Mesendoderm (in vitro differentiated cells): ENCODE measurements at regions not wholly inside any gene's neighbourhood (a gene's known extent, or its start where the extent isn't known, plus 50 kb on each side); places are given as distances from the start of the nearest gene placed in this dataset.

Experiments
- DNase-seq: peaks from one replicate; pipeline ENCODE4 v3.0.0; 2013
- H2AK5ac ChIP-seq: 2 replicates; pipeline ENCODE4 v1.6.1; 2013; ENCODE audit warnings: low read length, inconsistent platforms
- H2BK120ac ChIP-seq: 2 replicates; pipeline ENCODE4 v1.6.1; 2013; ENCODE audit warnings: low read depth, mild to moderate bottlenecking, low read length, moderate library complexity, mixed read lengths
- H2BK15ac ChIP-seq: replicated peaks from 2 replicates; pipeline ENCODE4 v1.6.1; 2013; ENCODE audit warnings: low read depth, mild to moderate bottlenecking, moderate library complexity
- H2BK5ac ChIP-seq: 2 replicates; pipeline ENCODE4 v1.6.1; 2013; ENCODE audit warnings: low read length, inconsistent platforms
- H3K18ac ChIP-seq: 2 replicates; pipeline ENCODE4 v1.6.1; 2013; ENCODE audit warnings: mild to moderate bottlenecking, low read length, mixed read lengths
- H3K23ac ChIP-seq: one replicate; pipeline ENCODE4 v1.6.1; 2013; ENCODE audit warnings: low read length
- H3K27ac ChIP-seq: 2 replicates; pipeline ENCODE4 v1.5.1; 2013; ENCODE audit warnings: low read depth, mild to moderate bottlenecking, inconsistent platforms, low read length, moderate library complexity
- H3K27me3 ChIP-seq: 2 replicates; pipeline ENCODE4 v1.6.1; 2013; ENCODE audit warnings: low read length, control low read depth, mild to moderate bottlenecking, inconsistent platforms; ENCODE audit not compliant: insufficient read depth, poor library complexity
- H3K36me3 ChIP-seq: 2 replicates; pipeline ENCODE4 v1.6.1; 2013; ENCODE audit warnings: low read length, inconsistent platforms; ENCODE audit not compliant: control insufficient read depth, insufficient read depth
- H3K4ac ChIP-seq: one replicate; pipeline ENCODE4 v1.6.1; 2013; ENCODE audit warnings: low read depth, mild to moderate bottlenecking, low read length, moderate library complexity
- H3K4me1 ChIP-seq: 2 replicates; pipeline ENCODE4 v1.6.1; 2013; ENCODE audit warnings: low read depth, low read length, inconsistent platforms; ENCODE audit not compliant: control insufficient read depth
- H3K4me2 ChIP-seq: 2 replicates; pipeline ENCODE4 v1.6.1; 2013; ENCODE audit warnings: low read length
- H3K4me3 ChIP-seq: 2 replicates; pipeline ENCODE4 v1.5.1; 2013; ENCODE audit warnings: mild to moderate bottlenecking, low read length
- H3K56ac ChIP-seq: one replicate; pipeline ENCODE4 v1.6.1; 2013; ENCODE audit warnings: low read length
- H3K79me1 ChIP-seq: 2 replicates; pipeline ENCODE4 v1.6.1; 2013; ENCODE audit warnings: low read length, inconsistent platforms
- H3K79me2 ChIP-seq: 2 replicates; pipeline ENCODE4 v1.6.1; 2013; ENCODE audit warnings: mild to moderate bottlenecking, low read length; ENCODE audit not compliant: control insufficient read depth, insufficient read depth
- H3K9ac ChIP-seq: 2 replicates; pipeline ENCODE4 v1.6.1; 2013; ENCODE audit warnings: low read length, inconsistent platforms
- H4K5ac ChIP-seq: one replicate; pipeline ENCODE4 v1.6.1; 2013; ENCODE audit warnings: low read length
- H4K8ac ChIP-seq: one replicate; pipeline ENCODE4 v1.6.1; 2013; ENCODE audit warnings: low read depth, mild to moderate bottlenecking, control low read depth, low read length, moderate library complexity
- WGBS: extraction: QIAGEN DNeasy Blood & Tissue Kit; methylation state at CpG from one replicate; pipeline ENCODE4 v1.1.7; 2013; ENCODE audit warnings: low lambda C conversion rate, missing lambda C conversion rate; ENCODE audit not compliant: insufficient coverage; ENCODE audit errors: extremely low coverage; 5-methylcytosine and 5-hydroxymethylcytosine counted together

GRCh38 chr1:81703756-81704463 is 96.8 kb upstream of the ADGRL2 start:
- Histone ChIP-seq H4K5ac (no peak overlapping the region), H3K79me1 (no peaks in the 10 kb centered on the region), H4K8ac (no peak overlapping the region), H3K4me1 (peaks cover 3% of the 10 kb centered on the region), H3K23ac (no peak overlapping the region), H3K9ac (no peak overlapping the region), H2BK5ac (no peak overlapping the region), H2BK120ac (no peak overlapping the region), H3K4ac (no peak overlapping the region), H3K36me3 (no peaks in the 10 kb centered on the region), H3K27me3 (no peaks in the 10 kb centered on the region), H3K18ac (no peak overlapping the region), H2BK15ac (no peak overlapping the region), H3K79me2 (no peaks in the 10 kb centered on the region), H3K4me3 (no peak overlapping the region), H3K4me2 (no peak overlapping the region), H2AK5ac (no peak overlapping the region), H3K27ac (no peak overlapping the region), H3K56ac (no peak overlapping the region)
- peak; percentile 35 for DNase-seq
- WGBS: no CpG with 5 or more reads among the region's 5 CpGs

GRCh38 chr1:81703391-81703755 is 97.4 kb upstream of the ADGRL2 start:
- Histone ChIP-seq H3K56ac (no peak overlapping the region), H3K79me2 (no peaks in the 10 kb centered on the region), H3K9ac (no peak overlapping the region), H3K4ac (no peak overlapping the region), H4K8ac (no peak overlapping the region), H3K4me1 (peaks cover 3% of the 10 kb centered on the region), H3K27ac (no peak overlapping the region), H3K18ac (no peak overlapping the region), H2BK120ac (no peak overlapping the region), H3K23ac (no peak overlapping the region), H3K36me3 (no peaks in the 10 kb centered on the region), H3K27me3 (no peaks in the 10 kb centered on the region), H2AK5ac (no peak overlapping the region), H4K5ac (no peak overlapping the region), H3K79me1 (no peaks in the 10 kb centered on the region), H2BK15ac (no peak overlapping the region), H3K4me2 (no peak overlapping the region), H2BK5ac (no peak overlapping the region), H3K4me3 (no peak overlapping the region)
- WGBS: no CpG with 5 or more reads among the region's 3 CpGs
- DNase-seq: no peak

- Histone ChIP-seq H3K4me1 (peaks cover 3% of the 10 kb centered on the region), H3K27me3 (no peaks in the 10 kb centered on the region), H2BK120ac (no peak overlapping the region), H2BK15ac (no peak overlapping the region), H3K79me2 (no peaks in the 10 kb centered on the region), H2AK5ac (no peak overlapping the region), H3K4me3 (no peak overlapping the region), H3K18ac (no peak overlapping the region), H4K8ac (no peak overlapping the region), H3K36me3 (no peaks in the 10 kb centered on the region), H3K9ac (no peak overlapping the region), H3K4ac (no peak overlapping the region), H3K79me1 (no peaks in the 10 kb centered on the region), H3K23ac (no peak overlapping the region), H3K56ac (no peak overlapping the region), H3K27ac (no peak overlapping the region), H4K5ac (no peak overlapping the region), H3K4me2 (no peak overlapping the region), H2BK5ac (no peak overlapping the region)
- no peak for DNase-seq
- WGBS: no CpG with 5 or more reads among the region's 4 CpGs
These were observed 97.8 kb upstream of the ADGRL2 start for GRCh38 chr1:81702903-81703302.

GRCh38 chr1:81702079-81702715 is 98.5 kb upstream of the ADGRL2 start:
- Histone ChIP-seq H2BK5ac (no peak overlapping the region), H3K4me2 (no peak overlapping the region), H3K79me1 (no peaks in the 10 kb centered on the region), H3K23ac (no peak overlapping the region), H3K36me3 (no peaks in the 10 kb centered on the region), H2BK15ac (no peak overlapping the region), H4K5ac (no peak overlapping the region), H3K27ac (no peak overlapping the region), H3K56ac (no peak overlapping the region), H3K27me3 (no peaks in the 10 kb centered on the region), H3K9ac (no peak overlapping the region), H4K8ac (no peak overlapping the region), H2AK5ac (no peak overlapping the region), H3K79me2 (no peaks in the 10 kb centered on the region), H3K4ac (no peak overlapping the region), H3K18ac (no peak overlapping the region), H3K4me3 (no peak overlapping the region), H3K4me1 (peaks cover 3% of the 10 kb centered on the region), H2BK120ac (no peak overlapping the region)
- WGBS: no CpG with 5 or more reads among the region's 2 CpGs
- DNase-seq: no peak

GRCh38 chr1:81700728-81701470 is 99.8 kb upstream of the ADGRL2 start:
- WGBS: no CpG with 5 or more reads among the region's 7 CpGs
- Histone ChIP-seq H3K23ac (no peak overlapping the region), H3K18ac (no peak overlapping the region), H3K27ac (no peak overlapping the region), H2BK5ac (no peak overlapping the region), H2BK15ac (no peak overlapping the region), H2AK5ac (no peak overlapping the region), H3K4me3 (no peak overlapping the region), H4K8ac (no peak overlapping the region), H3K4ac (no peak overlapping the region), H3K27me3 (no peaks in the 10 kb centered on the region), H3K79me2 (no peaks in the 10 kb centered on the region), H3K56ac (no peak overlapping the region), H3K4me2 (no peak overlapping the region), H2BK120ac (no peak overlapping the region), H3K9ac (no peak overlapping the region), H3K36me3 (no peaks in the 10 kb centered on the region), H3K4me1 (peaks cover 3% of the 10 kb centered on the region), H3K79me1 (no peaks in the 10 kb centered on the region), H4K5ac (no peak overlapping the region)
- no peak for DNase-seq
